GM18867 (cell line): ENCODE measurements at regions not wholly inside any gene's neighbourhood (a gene's known extent, or its start where the extent isn't known, plus 50 kb on each side); places are given as distances from the start of the nearest gene placed in this dataset.
"Not testable (repeated sequence)": the region's sequence is repeated elsewhere in the genome, so short reads cannot be mapped to it uniquely, and the experiment has no call there.

Experiments used
- ATAC-seq: cut with Tn5 transposase; IDR thresholded peaks from one replicate; pipeline ENCODE4 v1.9.1; 2021; ENCODE audit warnings: mild to moderate bottlenecking, moderate library complexity; ENCODE audit not compliant: unreplicated experiment

GRCh38 chr6:69623357-69623756 is 173.5 kb downstream of the LMBRD1 start:
- no peak for ATAC-seq

GRCh38 chr6:69622924-69623323 is 173.9 kb downstream of the LMBRD1 start:
- no peak for ATAC-seq

- ATAC-seq = no peak
Measured at GRCh38 chr6:69622230-69622629, 174.6 kb downstream of the LMBRD1 start.

GRCh38 chr6:69617163-69617562 is 179.6 kb downstream of the LMBRD1 start:
- ATAC-seq = no peak

- no peak for ATAC-seq
Measured at GRCh38 chr6:69609836-69610472, 186.9 kb downstream of the LMBRD1 start.

GRCh38 chr6:69601132-69601531 is 195.7 kb downstream of the LMBRD1 start:
- ATAC-seq = no peak

- ATAC-seq = no peak
Measured at GRCh38 chr6:69594405-69594804, 202.4 kb downstream of the LMBRD1 start.

GRCh38 chr6:69593706-69594105 is 203.1 kb downstream of the LMBRD1 start:
- ATAC-seq = no peak

GRCh38 chr6:69589626-69590025 is 207.2 kb downstream of the LMBRD1 start:
- ATAC-seq = no peak

GRCh38 chr6:69584913-69585729 is 211.7 kb downstream of the LMBRD1 start:
- peak; percentile 87 for ATAC-seq

GRCh38 chr6:69584536-69584912 is 212.3 kb downstream of the LMBRD1 start:
- no peak for ATAC-seq

- ATAC-seq = no peak
Measured at GRCh38 chr6:69581581-69581980, 215.2 kb downstream of the LMBRD1 start.

GRCh38 chr6:69580706-69581105 is 216.1 kb downstream of the LMBRD1 start:
- ATAC-seq = no peak

GRCh38 chr6:69578361-69578890 is 218.4 kb downstream of the LMBRD1 start:
- ATAC-seq = no peak

- ATAC-seq = no peak
Measured at GRCh38 chr6:69571234-69571633, 225.6 kb downstream of the LMBRD1 start.

GRCh38 chr6:69570106-69570505 is 226.7 kb downstream of the LMBRD1 start:
- no peak for ATAC-seq

- ATAC-seq = not testable (repeated sequence)
Measured at GRCh38 chr6:69560597-69560996, 236.2 kb downstream of the LMBRD1 start.

GRCh38 chr6:69555088-69555638 is 241.6 kb downstream of the LMBRD1 start:
- ATAC-seq = no peak

- ATAC-seq = peak; percentile 52
Measured at GRCh38 chr6:69542494-69542893, 254.3 kb downstream of the LMBRD1 start.

- ATAC-seq = no peak
Measured at GRCh38 chr6:69527921-69528476, 268.8 kb downstream of the LMBRD1 start.

GRCh38 chr6:69515480-69515879 is 281.3 kb downstream of the LMBRD1 start:
- ATAC-seq = not testable (repeated sequence)

GRCh38 chr6:69494595-69494994 is 302.2 kb downstream of the LMBRD1 start:
- no peak for ATAC-seq
